GM19238 (cell line): ENCODE measurements at regions not wholly inside any gene's neighbourhood (a gene's known extent, or its start where the extent isn't known, plus 50 kb on each side); places are given as distances from the start of the nearest gene placed in this dataset.
"Not testable (repeated sequence)": the region's sequence is repeated elsewhere in the genome, so short reads cannot be mapped to it uniquely, and the experiment has no call there.

Experiments
- DNase-seq: peaks from one replicate; pipeline ENCODE4 v3.0.0; 2011; ENCODE audit warnings: low spot score; ENCODE audit not compliant: insufficient read length

- no peak for DNase-seq
Measured at GRCh38 chr7:32224276-32224675, 154.1 kb upstream of the PDE1C start.

- no peak for DNase-seq
Measured at GRCh38 chr7:32223721-32224120, 153.5 kb upstream of the PDE1C start.

GRCh38 chr7:32223071-32223650 lies 153.0 kb upstream of the PDE1C start:
- DNase-seq: no peak

GRCh38 chr7:32222251-32222900 lies 152.2 kb upstream of the PDE1C start:
- no peak for DNase-seq

GRCh38 chr7:32221736-32222135 lies 151.5 kb upstream of the PDE1C start:
- DNase-seq: no peak

GRCh38 chr7:32221056-32221455 lies 150.8 kb upstream of the PDE1C start:
- DNase-seq: no peak

- not testable (repeated sequence) for DNase-seq
Measured at GRCh38 chr7:32219831-32220230, 149.6 kb upstream of the PDE1C start.

GRCh38 chr7:32219416-32219815 lies 149.2 kb upstream of the PDE1C start:
- no peak for DNase-seq

GRCh38 chr7:32218741-32219288 lies 148.6 kb upstream of the PDE1C start:
- no peak for DNase-seq

- DNase-seq: no peak
Measured at GRCh38 chr7:32218154-32218467, 147.9 kb upstream of the PDE1C start.

- DNase-seq: no peak
Measured at GRCh38 chr7:32217341-32218153, 147.3 kb upstream of the PDE1C start.

- DNase-seq: no peak
Measured at GRCh38 chr7:32216759-32217158, 146.6 kb upstream of the PDE1C start.

- no peak for DNase-seq
Measured at GRCh38 chr7:32215697-32216096, 145.5 kb upstream of the PDE1C start.

GRCh38 chr7:32214913-32215312 lies 144.7 kb upstream of the PDE1C start:
- no peak for DNase-seq

- no peak for DNase-seq
Measured at GRCh38 chr7:32212321-32212720, 142.1 kb upstream of the PDE1C start.

GRCh38 chr7:32206987-32207386 lies 136.8 kb upstream of the PDE1C start:
- DNase-seq: no peak

- DNase-seq: no peak
Measured at GRCh38 chr7:32206488-32206887, 136.3 kb upstream of the PDE1C start.

- DNase-seq: not testable (repeated sequence)
Measured at GRCh38 chr7:32205298-32205824, 135.2 kb upstream of the PDE1C start.

- no peak for DNase-seq
Measured at GRCh38 chr7:32204361-32205018, 134.3 kb upstream of the PDE1C start.

- no peak for DNase-seq
Measured at GRCh38 chr7:32200646-32201045, 130.4 kb upstream of the PDE1C start.

GRCh38 chr7:32194537-32194936 lies 124.3 kb upstream of the PDE1C start:
- no peak for DNase-seq

GRCh38 chr7:32191305-32191704 lies 121.1 kb upstream of the PDE1C start:
- no peak for DNase-seq
